Liver (tissue), 8 donors: ENCODE measurements at regions not wholly inside any gene's neighbourhood (a gene's known extent, or its start where the extent isn't known, plus 50 kb on each side); places are given as distances from the start of the nearest gene placed in this dataset.

Experiments used
- DNase-seq: peaks from one replicate; pipeline ENCODE4 v3.0.0-alpha.2; 2017; ENCODE audit warnings: low spot score
- H3K27ac ChIP-seq, 2 donors: one replicate each; pipeline ENCODE4 v1.7.0; 2013; ENCODE audit warnings: inconsistent platforms in 2 of 2, low read length in 2 of 2, control low read depth in 1 of 2, low read depth in 1 of 2, mild to moderate bottlenecking in 1 of 2
- H3K27me3 ChIP-seq, 4 donors: one replicate each; pipeline versions ENCODE4 v1.6.1 to v1.7.0; 2013; ENCODE audit warnings: low read length in 3 of 4, inconsistent platforms in 1 of 4, mild to moderate bottlenecking in 1 of 4, moderate library complexity in 1 of 4; ENCODE audit not compliant: control insufficient read depth in 4 of 4, insufficient read depth in 4 of 4
- H3K36me3 ChIP-seq, 4 donors: one replicate each; pipeline versions ENCODE4 v1.6.1 to v1.7.0; 2013; ENCODE audit warnings: low read length in 3 of 4, mild to moderate bottlenecking in 3 of 4, low read depth in 1 of 4, moderate library complexity in 1 of 4; ENCODE audit not compliant: control insufficient read depth in 4 of 4, insufficient read depth in 3 of 4
- H3K4me1 ChIP-seq, 4 donors: one replicate each; pipeline versions ENCODE4 v1.6.1 to v1.7.0; 2013; ENCODE audit warnings: low read length in 3 of 4, mild to moderate bottlenecking in 3 of 4, moderate library complexity in 1 of 4; ENCODE audit not compliant: control insufficient read depth in 4 of 4, insufficient read depth in 4 of 4
- H3K4me3 ChIP-seq, 3 donors: one replicate each; pipeline versions ENCODE4 v1.6.1 to v1.7.0; 2013; ENCODE audit warnings: low read length in 3 of 3, control low read depth in 1 of 3, low read depth in 1 of 3, mild to moderate bottlenecking in 1 of 3
- H3K9ac ChIP-seq, 2 donors: one replicate each; pipeline ENCODE4 v1.7.0; 2013; ENCODE audit warnings: low read length in 2 of 2, mild to moderate bottlenecking in 2 of 2, moderate library complexity in 2 of 2, control low read depth in 1 of 2, low read depth in 1 of 2
- H3K9me3 ChIP-seq, 4 donors: one replicate each; pipeline versions ENCODE4 v1.6.1 to v1.7.0; 2013; ENCODE audit warnings: low read length in 3 of 4; ENCODE audit not compliant: control insufficient read depth in 4 of 4
- CTCF ChIP-seq: fragments of 150-350 bp; IDR thresholded peaks from 2 replicates; pipeline ENCODE4 v1.5.1; 2017; ENCODE audit warnings: improper control_type of control experiment, low read depth, low read length; ENCODE audit not compliant: missing input control
- EGR1 ChIP-seq, 2 donors: IDR thresholded peaks; 2 replicates each; pipeline ENCODE4 v1.6.1; 2016 to 2018; ENCODE audit warnings: antibody characterized with exemption in 2 of 2, low read depth in 2 of 2
- FOXA1 ChIP-seq: IDR thresholded peaks from 2 replicates; pipeline ENCODE4 v1.6.1; 2016; ENCODE audit warnings: antibody characterized with exemption
- FOXA2 ChIP-seq: IDR thresholded peaks from 2 replicates; pipeline ENCODE4 v1.6.1; 2016; ENCODE audit warnings: antibody characterized with exemption
- GABPA ChIP-seq, 2 donors: IDR thresholded peaks in 1 of 2; conservative IDR thresholded peaks in 1 of 2; 2 replicates each; pipeline ENCODE4 v1.6.1; 2016; ENCODE audit warnings: antibody characterized with exemption in 2 of 2, mild to moderate bottlenecking in 1 of 2, moderate library complexity in 1 of 2
- HNF4A ChIP-seq, 2 donors: conservative IDR thresholded peaks; 2 replicates each; pipeline ENCODE4 v1.6.1; 2016; ENCODE audit warnings: antibody characterized with exemption in 2 of 2, mild to moderate bottlenecking in 2 of 2
- HNF4G ChIP-seq: IDR thresholded peaks from 2 replicates; pipeline ENCODE4 v1.6.1; 2016; ENCODE audit warnings: antibody characterized with exemption
- JUND ChIP-seq, 2 donors: IDR thresholded peaks; 2 replicates each; pipeline ENCODE4 v1.6.1; 2016; ENCODE audit warnings: antibody characterized with exemption in 2 of 2
- MAX ChIP-seq: IDR thresholded peaks from 2 replicates; pipeline ENCODE4 v1.6.1; 2016; ENCODE audit warnings: antibody characterized with exemption
- NR2F2 ChIP-seq: IDR thresholded peaks from 2 replicates; pipeline ENCODE4 v1.6.1; 2016; ENCODE audit warnings: antibody characterized with exemption
- RAD21 ChIP-seq, 2 donors: IDR thresholded peaks; 2 replicates each; pipeline ENCODE4 v1.6.1; 2016; ENCODE audit warnings: antibody characterized with exemption in 2 of 2, mild to moderate bottlenecking in 2 of 2
- REST ChIP-seq: IDR thresholded peaks from 2 replicates; pipeline ENCODE4 v1.6.1; 2016; ENCODE audit warnings: antibody characterized with exemption, mild to moderate bottlenecking
- RXRA ChIP-seq, 2 donors: IDR thresholded peaks; 2 replicates each; pipeline ENCODE4 v1.6.1; 2017 to 2018; ENCODE audit warnings: antibody characterized with exemption in 2 of 2, mild to moderate bottlenecking in 1 of 2
- SP1 ChIP-seq: IDR thresholded peaks from 2 replicates; pipeline ENCODE4 v1.6.1; 2018; ENCODE audit warnings: antibody characterized with exemption, mild to moderate bottlenecking
- TAF1 ChIP-seq: conservative IDR thresholded peaks from 2 replicates; pipeline ENCODE4 v1.6.1; 2016; ENCODE audit warnings: antibody characterized with exemption, mild to moderate bottlenecking
- YY1 ChIP-seq: IDR thresholded peaks from 2 replicates; pipeline ENCODE4 v1.6.1; 2016; ENCODE audit warnings: antibody characterized with exemption, mild to moderate bottlenecking
- WGBS: extraction: QIAGEN DNeasy Blood & Tissue Kit; methylation state at CpG from one replicate; pipeline ENCODE4 v1.1.7; 2013; 5-methylcytosine and 5-hydroxymethylcytosine counted together
- TF ChIP-seq, protein P1 (sequence below): IDR thresholded peaks from 2 replicates; pipeline ENCODE4 v1.6.1; 2016; ENCODE audit warnings: antibody characterized with exemption
- TF ChIP-seq, protein P2 (sequence below): IDR thresholded peaks from 2 replicates; pipeline ENCODE4 v1.6.1; 2016; ENCODE audit warnings: antibody characterized with exemption
- donor health status: healthy.
- donor health status: healthy.
- donor health status: healthy.
- donor health status: healthy.
- donor health status: healthy.

GRCh38 chr15:53437985-53438841 lies 321.2 kb downstream of the WDR72 start:
- DNase-seq = no peak

More at GRCh38 chr15:53437985-53438841, 321.2 kb downstream of the WDR72 start:
- H3K4me1 ChIP-seq = peaks cover 6 to 45% (median 37%) of the 10 kb centered on the region in 4 donors
- no peak overlapping the region for H3K9ac ChIP-seq
- H3K27me3 ChIP-seq = no peaks in the 10 kb centered on the region
- no peaks in the 10 kb centered on the region for H3K36me3 ChIP-seq
- TF ChIP-seq, protein P1, sequence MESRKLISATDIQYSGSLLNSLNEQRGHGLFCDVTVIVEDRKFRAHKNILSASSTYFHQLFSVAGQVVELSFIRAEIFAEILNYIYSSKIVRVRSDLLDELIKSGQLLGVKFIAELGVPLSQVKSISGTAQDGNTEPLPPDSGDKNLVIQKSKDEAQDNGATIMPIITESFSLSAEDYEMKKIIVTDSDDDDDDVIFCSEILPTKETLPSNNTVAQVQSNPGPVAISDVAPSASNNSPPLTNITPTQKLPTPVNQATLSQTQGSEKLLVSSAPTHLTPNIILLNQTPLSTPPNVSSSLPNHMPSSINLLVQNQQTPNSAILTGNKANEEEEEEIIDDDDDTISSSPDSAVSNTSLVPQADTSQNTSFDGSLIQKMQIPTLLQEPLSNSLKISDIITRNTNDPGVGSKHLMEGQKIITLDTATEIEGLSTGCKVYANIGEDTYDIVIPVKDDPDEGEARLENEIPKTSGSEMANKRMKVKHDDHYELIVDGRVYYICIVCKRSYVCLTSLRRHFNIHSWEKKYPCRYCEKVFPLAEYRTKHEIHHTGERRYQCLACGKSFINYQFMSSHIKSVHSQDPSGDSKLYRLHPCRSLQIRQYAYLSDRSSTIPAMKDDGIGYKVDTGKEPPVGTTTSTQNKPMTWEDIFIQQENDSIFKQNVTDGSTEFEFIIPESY = peak; percentile 64
- peak in 1 of 2 donors; percentile 15 for TF ChIP-seq EGR1 (IDR thresholded peaks at IDR 0.05; ENCODE audit: low read depth in 2 of 2)
- TF ChIP-seq TAF1 = peak; percentile 69
- TF ChIP-seq CTCF = peak; percentile 20
- peak; percentile 75 to 77 for TF ChIP-seq JUND (IDR thresholded peaks at IDR 0.05)
- TF ChIP-seq, protein P2, sequence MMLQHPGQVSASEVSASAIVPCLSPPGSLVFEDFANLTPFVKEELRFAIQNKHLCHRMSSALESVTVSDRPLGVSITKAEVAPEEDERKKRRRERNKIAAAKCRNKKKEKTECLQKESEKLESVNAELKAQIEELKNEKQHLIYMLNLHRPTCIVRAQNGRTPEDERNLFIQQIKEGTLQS = peak; percentile 33
- TF ChIP-seq MAX = peak; percentile 59
- TF ChIP-seq YY1 = peak; percentile 89
- TF ChIP-seq RXRA (IDR thresholded peaks at IDR 0.05) = peak; percentile 75 to 83
- TF ChIP-seq FOXA2 = peak; percentile 31
- peak; percentile 74 for TF ChIP-seq HNF4G
- peak; percentile 86 for TF ChIP-seq REST
- peak; percentile 26 for TF ChIP-seq NR2F2
- TF ChIP-seq SP1 = peak; percentile 91
- TF ChIP-seq RAD21 (IDR thresholded peaks at IDR 0.05) = peak; percentile 55 to 73
- TF ChIP-seq HNF4A (conservative IDR thresholded peaks at IDR 0.05) = peak; percentile 90 to 95
- TF ChIP-seq FOXA1 = peak; percentile 22
- TF ChIP-seq GABPA (IDR thresholded peaks at IDR 0.05 in 1 of 2, conservative IDR thresholded peaks at IDR 0.05 in 1 of 2) = peak in 1 of 2 donors; percentile 12
- 27% methylated on average over 5 of the region's 5 CpGs for WGBS
- H3K27ac ChIP-seq = peak overlapping the region; percentile 70 to 74
- no peak overlapping the region for H3K4me3 ChIP-seq
- no peaks in the 10 kb centered on the region for H3K9me3 ChIP-seq
